ENCODE measurements at regions not wholly inside any gene's neighbourhood (a gene's known extent, or its start where the extent isn't known, plus 50 kb on each side); places are given as distances from the start of the nearest gene placed in this dataset.

GRCh38 chr6:126640356-126640755 is 300.4 kb downstream of the CENPW start:
- no peak for TF ChIP-seq POLR2A (IDR thresholded peaks at IDR 0.05)
- TF ChIP-seq CTCF (IDR thresholded peaks at IDR 0.05), result no peak
